ENCODE measurements at regions not wholly inside any gene's neighbourhood (a gene's known extent, or its start where the extent isn't known, plus 50 kb on each side); places are given as distances from the start of the nearest gene placed in this dataset.
"Not testable (repeated sequence)": the region's sequence is repeated elsewhere in the genome, so short reads cannot be mapped to it uniquely, and the experiment has no call there.

DNA sequence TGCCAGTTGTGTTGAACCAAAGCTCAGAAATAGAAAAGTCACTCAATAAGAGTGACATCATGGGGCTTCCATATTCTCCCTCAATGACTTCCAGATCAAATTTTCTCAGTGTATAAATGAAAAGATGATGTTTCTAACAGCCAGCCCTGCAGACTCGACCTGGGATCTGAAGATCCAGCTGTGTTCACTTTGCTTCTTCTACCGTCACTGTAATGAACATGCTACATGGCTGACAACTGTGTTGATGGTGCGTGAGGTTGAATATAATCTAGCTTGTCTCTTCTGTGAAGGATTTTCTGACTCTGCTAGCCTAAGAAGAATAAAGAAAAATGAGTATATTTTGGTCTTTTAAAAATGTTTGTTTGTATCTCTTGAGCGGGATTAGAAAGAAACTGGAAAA, 577.8 kb downstream of the ETNK1 start:
- no peak for DNase-seq

DNA sequence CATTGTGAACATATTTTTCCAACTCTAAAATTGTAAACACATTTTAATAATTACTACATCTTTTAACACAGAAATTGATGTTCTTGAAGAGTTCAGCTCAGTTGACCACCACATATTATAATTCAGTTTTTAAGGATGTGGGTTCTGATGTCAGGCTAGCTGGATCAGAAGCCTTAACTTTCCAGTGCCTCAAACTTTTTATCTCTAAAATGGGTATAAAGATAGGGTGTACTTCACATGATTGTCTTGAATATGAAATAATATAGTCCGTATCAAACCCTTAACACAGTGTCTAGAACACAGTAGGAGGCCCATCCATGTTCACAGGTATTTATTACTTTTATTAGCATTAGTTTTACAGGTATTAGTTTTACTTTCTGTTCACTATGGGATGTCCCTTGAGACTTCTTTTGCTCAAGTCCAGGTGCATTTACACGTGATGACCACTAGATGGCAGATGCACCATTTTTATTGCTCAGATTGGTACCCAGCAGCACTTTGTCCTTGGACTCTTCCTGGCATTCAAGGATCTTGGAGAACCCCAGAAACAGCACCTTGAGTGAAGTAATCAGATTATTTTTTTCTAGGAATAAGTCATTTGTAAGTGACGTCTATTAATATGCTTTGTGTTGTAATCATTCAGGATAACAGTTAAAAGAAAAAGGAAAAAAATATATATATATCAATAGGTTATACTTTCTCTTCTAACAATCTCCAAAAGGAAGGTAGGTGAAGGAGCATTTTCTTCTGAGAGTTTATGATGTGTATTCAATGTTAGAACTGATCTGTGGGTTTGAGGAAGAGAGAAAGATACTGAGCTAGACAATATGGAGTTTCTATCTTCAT, 580.2 kb downstream of the ETNK1 start:
- DNase-seq = no peak

DNA sequence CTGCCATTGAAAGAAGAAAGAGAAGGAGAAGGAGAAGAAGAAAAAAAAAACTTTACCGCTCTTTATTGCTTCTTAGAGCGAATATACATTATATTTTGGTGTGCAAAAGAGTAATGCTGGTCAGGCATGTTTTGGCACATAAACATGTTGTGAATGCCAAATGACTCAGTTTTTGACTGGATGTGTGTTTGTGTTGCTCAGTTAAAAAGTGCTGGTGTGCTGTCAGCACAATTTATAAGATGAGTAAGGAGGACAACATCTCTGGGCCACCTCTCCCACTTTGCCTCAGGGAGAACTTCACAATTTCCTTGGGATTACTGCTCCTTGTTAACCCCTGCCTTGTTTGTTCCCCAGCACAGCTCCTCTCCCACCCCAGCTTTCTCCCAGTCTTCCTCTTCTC, 584.8 kb downstream of the ETNK1 start:
- no peak for DNase-seq

- no peak for DNase-seq
These were observed 585.6 kb downstream of the ETNK1 start for GRCh38 chr12:23210573-23210972.

GRCh38 chr12:23211384-23212320, 586.7 kb downstream of the ETNK1 start:
- no peak for DNase-seq

DNA sequence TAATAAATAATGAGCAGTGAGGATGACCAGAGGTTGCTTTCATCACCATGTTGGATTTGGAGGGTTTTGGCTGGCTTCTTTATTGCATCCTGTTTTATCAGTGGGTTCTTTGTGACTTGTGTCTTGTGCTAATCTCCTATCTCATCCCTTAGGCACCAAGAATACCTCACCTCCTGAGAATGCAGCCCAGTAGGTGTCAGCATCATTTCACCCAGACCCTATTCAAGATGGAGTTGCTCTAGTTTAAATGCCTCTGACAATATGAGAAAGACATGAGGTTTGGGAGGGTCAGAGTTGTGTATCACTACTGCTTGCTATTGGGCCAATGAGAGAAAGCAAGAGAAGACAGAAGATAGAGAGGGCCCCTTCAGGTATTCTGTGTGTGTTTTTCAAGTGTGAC, 592.2 kb downstream of the ETNK1 start:
- DNase-seq = no peak

GRCh38 chr12:23217667-23218066, 592.7 kb downstream of the ETNK1 start:
- no peak for DNase-seq

DNA sequence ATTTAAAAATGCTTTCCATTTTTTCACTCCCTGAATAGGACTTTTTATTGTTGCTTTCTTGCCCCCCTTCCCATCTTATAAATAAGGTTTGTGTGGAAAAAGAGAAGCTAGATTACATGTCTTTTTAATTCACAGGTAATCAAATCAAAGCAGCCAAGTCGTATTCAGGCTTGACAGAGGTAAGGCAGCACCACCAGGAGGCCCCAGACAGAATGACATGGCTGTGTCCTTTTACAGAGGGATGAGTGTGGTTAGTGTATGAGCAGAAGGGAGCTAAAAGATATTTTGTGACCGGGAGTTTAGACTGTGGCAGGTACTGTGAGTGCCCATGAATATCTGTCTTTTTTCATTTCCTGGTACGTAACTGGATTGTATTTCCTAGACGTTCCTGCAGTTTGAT, 596.1 kb downstream of the ETNK1 start:
- DNase-seq = no peak

DNA sequence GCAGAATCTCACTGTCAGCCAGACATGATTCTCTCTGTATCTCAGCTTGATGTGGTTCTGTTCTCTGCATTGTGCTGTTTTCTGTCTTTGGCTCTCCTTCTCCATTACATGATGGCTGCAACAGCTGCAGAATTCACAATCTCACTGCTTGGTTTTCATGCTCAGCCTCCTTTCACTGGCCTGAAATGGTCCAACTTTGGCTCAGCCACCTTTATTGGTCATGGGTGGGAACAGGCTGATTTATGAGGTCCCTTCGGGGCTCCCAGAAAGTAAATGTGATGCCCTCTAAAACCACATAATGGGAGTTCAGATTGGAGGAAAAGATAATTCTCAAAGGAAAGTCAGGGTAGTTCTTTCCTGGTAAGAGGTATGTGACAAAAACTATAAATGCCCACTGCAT, 597.0 kb downstream of the ETNK1 start:
- DNase-seq = no peak

DNA sequence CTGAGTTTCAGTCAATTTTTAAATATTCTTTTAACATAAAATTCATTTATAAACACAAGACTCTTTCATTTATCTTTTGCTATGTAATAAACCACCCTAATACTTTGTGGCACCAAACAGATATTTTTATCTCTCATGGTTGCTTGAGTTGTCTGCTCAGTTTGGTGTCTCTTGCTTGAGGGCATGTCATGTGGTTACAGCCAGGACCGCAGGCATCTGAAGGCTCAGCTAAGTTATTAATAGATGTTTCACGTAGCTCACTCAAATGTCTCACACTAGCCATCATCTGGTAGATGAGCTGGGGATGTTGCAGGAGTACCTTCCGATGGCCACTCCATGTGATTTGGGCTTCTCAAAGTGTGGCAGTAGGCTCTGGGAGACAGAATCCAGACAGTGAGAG, 597.8 kb downstream of the ETNK1 start:
- DNase-seq = no peak

DNA sequence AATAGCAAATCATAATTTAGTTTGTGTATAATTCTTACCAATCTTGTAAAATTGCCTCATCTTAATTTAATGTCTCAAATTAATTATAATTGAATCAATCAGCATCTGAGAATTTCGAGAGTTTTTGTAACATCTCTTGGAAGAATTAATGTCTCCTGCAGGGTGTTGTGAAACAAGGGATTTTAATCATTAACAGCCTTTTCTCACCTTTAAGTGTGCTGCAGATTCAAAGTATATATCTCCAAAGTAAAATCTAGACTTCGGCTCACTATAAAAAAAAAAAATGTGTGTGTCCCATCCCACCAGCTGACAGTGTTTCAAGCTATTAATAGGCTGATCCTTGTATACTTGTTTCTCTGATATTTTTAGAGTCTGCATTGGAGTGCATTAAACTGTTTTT, 603.1 kb downstream of the ETNK1 start:
- DNase-seq = no peak

- no peak for DNase-seq
These were observed 605.9 kb downstream of the ETNK1 start for GRCh38 chr12:23230899-23231298.

DNA sequence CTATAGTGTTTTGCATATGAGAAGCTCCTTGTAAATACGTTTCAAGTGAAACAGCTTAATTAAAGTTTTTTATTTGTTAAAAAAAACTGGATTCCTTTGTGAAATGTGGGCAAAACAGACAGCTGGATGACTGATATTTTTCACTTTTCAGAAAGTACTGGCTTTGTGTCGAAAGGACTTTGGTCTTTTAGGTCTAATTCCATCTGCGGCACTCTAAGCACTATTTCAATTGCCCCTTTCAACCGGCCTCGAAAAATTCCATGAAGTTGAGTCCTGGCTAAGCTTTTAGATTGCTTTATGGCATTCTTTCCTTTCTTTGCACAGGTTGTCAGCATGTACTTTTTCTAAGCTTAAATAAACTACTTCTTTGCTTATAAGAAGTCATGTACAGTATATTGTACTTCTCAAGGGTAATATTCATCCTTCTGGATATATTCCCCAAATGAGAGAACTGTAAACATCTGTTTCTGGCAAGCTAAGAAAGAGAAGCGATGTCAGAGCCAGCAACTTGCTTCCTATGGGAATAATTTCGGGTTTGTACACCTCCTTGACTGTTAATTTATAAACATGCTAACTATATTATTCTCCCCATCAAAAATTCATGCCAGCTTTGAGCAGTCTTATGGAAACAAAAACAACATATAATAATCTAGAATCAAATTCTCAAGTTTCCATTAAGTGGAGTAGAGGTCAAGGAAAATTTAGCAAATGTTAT, 611.3 kb downstream of the ETNK1 start:
- no peak for DNase-seq

- DNase-seq = no peak
These were observed 611.8 kb downstream of the ETNK1 start for GRCh38 chr12:23236811-23237210.

DNA sequence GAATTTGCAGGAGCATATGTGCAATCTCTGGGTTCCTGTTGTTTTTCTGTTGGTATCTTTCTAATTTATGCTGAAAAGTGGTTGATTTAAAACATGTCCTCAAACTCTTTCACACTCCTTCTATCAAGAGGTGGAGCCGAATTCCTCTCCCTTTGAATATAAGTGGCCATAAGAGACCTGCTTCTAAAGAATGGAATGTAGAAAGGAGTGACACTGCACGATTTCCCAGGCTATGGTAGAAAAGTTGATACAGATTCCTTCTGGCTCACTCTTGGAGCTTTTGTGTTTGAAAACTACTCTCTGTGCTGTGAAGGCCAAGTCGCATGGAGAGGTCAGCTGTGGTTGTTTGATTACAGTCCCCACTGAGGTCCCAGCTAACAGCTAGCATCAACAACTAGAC, 613.2 kb downstream of the ETNK1 start:
- DNase-seq = no peak

DNA sequence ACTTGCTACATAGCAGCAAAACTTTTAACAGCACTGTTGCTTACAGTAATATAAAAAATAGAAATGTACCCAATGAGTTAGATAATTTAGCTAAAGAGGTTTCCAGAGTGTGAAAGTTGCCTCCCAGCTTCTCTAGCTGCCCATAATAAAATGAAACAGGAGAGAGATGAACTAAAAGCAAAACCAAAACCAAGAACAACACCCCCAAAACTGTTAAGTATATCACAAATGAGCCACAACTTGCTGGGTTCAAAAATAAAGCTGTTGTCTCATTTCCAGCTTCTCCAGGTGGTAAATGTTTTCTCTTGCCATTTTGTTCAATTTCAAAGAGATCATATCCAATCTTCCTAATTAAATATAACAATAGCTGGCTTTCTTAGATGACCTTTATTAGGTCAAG, 614.0 kb downstream of the ETNK1 start:
- no peak for DNase-seq

DNA sequence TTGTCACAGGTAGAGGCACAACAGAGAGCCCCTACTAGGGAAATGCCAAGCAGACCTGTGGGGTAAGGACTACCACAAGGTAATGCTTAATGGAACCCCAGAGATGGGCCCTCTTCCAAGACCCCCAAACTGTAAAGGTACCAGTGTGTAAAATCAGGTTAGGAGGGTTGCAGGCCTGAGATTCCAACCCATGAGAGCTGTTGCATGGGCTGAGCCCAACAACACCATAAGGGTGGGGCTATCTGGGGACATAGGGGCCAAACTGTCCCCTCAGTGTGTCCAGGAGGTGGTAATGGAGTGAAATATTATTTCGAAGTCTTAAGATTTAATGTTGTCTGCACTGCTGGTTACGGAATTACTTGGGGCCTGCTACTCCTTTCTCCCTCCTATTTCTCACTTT, 620.2 kb downstream of the ETNK1 start:
- DNase-seq = no peak

DNA sequence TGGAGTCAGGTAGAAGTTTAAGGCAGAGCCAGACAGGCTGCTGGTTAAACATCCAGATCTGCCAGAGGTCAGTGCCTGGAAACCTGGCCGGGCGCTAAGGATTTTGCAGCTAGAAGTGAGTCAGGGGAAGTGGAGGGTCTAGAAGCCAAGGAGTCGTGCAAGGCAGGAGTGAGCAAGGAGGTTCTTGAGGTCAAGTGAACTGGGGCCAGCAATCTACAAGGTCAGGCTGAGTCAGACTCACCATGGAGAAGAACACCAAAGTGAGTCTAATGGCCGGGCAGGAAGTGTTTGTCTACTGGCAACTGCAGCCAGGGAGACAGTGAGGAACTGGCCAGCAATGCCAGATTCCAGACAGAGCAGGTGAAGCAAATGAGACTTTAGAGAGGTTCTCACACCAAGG, 628.2 kb downstream of the ETNK1 start:
- DNase-seq = no peak

DNA sequence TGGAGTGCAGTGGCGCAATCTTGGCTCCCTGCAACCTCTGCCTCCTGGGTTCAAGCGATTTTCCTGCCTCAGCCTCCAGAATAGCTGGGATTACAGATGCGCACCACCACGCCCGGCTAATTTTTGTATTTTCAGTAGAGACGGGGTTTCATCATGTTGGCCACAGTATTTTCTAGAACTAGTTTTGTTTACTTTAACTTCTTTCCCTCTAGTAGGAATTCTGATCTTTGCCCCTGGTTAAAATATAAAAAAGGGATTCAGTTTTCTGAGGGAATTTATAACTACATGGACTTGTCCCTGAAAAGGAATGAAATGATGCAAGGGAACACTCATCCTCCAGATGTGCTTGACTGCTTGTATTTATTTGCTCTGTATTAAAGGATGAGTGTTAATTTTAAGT, 628.9 kb downstream of the ETNK1 start:
- DNase-seq = not testable (repeated sequence)

GRCh38 chr12:23259558-23259957, 634.6 kb downstream of the ETNK1 start:
- no peak for DNase-seq

DNA sequence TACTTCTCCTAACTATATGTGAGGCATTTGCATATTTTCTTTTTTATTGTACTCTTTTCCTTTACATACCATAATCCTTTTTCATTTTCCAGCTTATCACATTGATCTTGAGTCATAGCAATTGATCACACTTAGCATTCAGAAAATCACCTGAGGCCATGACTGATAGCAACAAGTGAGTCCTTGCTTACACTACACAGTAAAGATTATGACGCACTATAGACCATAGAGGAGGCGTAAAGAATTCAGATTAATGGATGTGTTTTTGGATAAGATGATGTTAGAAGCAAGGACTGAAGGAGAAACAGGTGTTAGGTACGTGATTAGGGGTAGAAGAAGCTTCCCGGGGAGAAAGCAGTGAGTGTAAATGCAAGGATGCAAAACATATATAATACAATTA, 637.7 kb downstream of the ETNK1 start:
- DNase-seq = no peak

GRCh38 chr12:23277831-23278230, 652.9 kb downstream of the ETNK1 start:
- no peak for DNase-seq

- DNase-seq = no peak
These were observed 656.3 kb downstream of the ETNK1 start for GRCh38 chr12:23281295-23281694.
